GM20000 (cell line): ENCODE measurements at regions not wholly inside any gene's neighbourhood (a gene's known extent, or its start where the extent isn't known, plus 50 kb on each side); places are given as distances from the start of the nearest gene placed in this dataset.
"Not testable (repeated sequence)": the region's sequence is repeated elsewhere in the genome, so short reads cannot be mapped to it uniquely, and the experiment has no call there.

Experiments
- DNase-seq: peaks from one replicate; pipeline ENCODE4 v3.0.0; 2012; ENCODE audit warnings: low spot score
- TF ChIP-seq, protein P1 (sequence below): IDR thresholded peaks from 2 replicates; pipeline ENCODE4 v1.5.1; 2012; ENCODE audit warnings: mild to moderate bottlenecking, control low read depth; ENCODE audit errors: extremely low read depth, missing control alignments

DNA sequence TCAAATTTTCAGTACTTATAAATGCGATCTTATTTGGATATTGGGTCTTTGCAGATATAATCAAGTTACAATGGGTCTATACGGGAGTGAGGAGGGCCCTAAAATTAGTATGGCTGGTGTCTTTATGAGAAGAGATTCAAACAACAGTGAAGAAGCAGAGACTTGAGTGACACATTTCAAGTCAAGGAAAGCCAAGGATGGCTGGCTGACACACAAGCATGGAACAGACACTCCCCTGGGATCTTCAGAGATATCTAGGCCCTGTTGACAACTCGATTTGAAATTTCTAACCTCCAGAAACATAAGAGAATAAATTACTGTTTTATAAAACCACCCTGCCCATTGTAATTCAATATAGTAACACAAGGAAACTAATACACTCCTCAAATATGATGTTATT is 1886.0 kb upstream of the PCDH7 start:
- TF ChIP-seq, protein P1, sequence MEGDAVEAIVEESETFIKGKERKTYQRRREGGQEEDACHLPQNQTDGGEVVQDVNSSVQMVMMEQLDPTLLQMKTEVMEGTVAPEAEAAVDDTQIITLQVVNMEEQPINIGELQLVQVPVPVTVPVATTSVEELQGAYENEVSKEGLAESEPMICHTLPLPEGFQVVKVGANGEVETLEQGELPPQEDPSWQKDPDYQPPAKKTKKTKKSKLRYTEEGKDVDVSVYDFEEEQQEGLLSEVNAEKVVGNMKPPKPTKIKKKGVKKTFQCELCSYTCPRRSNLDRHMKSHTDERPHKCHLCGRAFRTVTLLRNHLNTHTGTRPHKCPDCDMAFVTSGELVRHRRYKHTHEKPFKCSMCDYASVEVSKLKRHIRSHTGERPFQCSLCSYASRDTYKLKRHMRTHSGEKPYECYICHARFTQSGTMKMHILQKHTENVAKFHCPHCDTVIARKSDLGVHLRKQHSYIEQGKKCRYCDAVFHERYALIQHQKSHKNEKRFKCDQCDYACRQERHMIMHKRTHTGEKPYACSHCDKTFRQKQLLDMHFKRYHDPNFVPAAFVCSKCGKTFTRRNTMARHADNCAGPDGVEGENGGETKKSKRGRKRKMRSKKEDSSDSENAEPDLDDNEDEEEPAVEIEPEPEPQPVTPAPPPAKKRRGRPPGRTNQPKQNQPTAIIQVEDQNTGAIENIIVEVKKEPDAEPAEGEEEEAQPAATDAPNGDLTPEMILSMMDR: no peak
- no peak for DNase-seq

DNA sequence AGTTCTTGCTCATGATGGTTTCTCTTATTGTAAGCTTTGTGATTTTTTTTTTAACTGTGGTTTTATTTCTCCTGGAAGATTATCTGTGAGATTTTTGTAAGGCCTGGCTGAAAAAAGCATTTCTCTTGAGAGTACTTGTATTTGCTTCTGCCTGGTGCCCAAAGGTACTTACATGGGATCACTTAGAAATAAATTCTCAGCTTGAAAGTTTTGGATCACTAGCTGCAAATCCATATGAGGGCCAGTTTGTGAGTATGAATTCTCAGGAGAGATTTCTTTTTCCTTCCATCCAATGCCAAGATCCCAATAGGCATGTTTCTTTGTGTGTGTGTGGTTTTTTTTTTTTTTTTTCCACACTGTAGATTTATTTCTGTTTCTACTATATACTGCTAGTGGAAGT is 1884.7 kb upstream of the PCDH7 start:
- DNase-seq: no peak
- TF ChIP-seq, protein P1: no peak

DNA sequence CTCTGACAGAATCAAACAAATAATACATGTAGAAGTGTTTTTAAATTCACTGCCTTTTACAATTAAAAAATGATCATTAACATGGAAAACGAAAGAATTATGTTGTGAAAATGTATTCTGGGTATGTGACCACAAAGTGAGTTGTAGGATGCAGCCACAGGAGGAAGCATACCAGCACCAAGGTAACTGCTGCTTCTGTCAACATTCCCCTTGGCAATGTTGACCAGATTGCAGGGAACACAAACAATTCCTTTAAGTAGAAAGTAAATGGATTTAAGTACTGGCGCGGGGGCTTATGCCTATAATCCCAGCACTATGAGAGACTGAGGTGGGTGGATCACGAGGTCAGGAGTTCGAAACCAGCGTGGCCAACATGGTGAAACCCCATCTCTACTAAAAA is 1877.9 kb upstream of the PCDH7 start:
- no peak for DNase-seq
- TF ChIP-seq, protein P1: no peak

DNA sequence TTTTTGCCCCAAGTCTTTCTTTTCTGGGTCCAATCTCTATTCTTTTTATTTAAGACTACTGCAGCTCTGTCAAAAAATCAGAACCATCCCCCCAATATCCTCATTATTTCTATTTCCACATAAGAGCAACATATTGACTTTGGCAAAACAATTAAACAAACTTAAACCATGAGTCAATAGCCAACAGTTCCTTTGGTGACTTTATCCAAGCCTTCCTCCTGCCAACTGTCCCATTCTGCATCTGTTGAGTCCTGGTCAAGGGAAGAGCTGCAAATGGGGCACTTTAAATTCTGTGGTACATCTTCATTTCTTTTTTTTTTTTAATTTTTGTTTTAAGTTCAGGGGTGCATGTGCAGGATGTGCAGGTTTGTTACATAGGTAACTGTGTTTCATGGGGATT is 1875.0 kb upstream of the PCDH7 start:
- DNase-seq: no peak
- TF ChIP-seq, protein P1: no peak

DNA sequence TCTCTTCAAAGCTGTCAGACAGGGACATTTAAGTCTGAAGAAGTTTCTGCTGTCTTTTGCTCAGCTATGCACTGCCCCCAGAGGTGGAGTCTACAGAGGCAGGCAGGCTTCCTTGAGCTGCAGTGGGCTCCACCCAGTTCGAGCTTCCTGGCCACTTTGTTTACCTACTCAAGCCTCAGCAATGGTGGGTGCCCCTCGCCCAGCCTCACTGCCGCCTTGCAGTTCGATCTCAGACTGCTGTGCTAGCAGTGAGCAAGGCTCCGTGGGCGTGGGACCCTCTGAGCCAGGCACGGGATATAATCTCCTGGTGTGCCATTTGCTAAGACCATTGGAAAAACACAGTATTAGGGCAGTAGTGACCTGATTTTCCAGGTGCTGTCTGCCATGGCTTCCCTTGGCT is 1863.1 kb upstream of the PCDH7 start:
- not testable (repeated sequence) for DNase-seq

DNA sequence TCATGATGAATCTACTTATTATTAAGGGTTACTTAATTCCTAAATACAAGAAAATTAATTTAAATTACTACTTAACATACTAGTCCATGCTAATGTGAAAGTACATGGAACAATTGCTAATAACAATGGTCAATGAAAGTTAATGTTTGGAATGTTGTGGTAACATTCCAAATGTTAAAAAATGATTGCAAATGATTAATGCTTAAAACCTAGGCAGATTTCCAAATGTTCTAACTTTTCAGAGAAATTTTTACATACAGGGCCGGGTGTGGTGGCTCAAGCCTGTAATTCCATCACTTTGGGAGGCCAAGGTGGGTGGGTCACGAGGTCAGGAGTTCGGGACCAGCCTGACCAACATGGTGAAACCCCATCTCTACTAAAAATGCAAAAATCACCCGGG is 1851.3 kb upstream of the PCDH7 start:
- TF ChIP-seq, protein P1: no peak
- DNase-seq: no peak

DNA sequence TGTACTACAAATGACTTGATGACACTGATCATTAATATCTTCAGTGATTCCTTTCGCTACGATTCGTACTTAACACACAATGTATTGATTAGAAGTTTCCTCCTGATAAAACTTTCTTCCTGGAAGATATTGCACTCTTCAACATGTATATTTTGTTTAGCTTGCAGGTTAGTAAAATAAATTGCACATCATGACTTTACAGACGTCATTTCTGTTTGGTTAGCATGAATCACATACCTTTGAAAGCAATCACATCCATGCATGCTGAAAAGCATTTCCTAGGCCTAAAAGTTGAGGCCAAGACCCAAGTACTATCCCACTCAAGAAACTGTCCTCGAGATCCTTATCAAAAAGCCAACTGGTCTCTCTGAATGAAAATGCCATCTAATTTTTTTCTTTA is 1841.0 kb upstream of the PCDH7 start:
- no peak for DNase-seq
- TF ChIP-seq, protein P1: no peak

DNA sequence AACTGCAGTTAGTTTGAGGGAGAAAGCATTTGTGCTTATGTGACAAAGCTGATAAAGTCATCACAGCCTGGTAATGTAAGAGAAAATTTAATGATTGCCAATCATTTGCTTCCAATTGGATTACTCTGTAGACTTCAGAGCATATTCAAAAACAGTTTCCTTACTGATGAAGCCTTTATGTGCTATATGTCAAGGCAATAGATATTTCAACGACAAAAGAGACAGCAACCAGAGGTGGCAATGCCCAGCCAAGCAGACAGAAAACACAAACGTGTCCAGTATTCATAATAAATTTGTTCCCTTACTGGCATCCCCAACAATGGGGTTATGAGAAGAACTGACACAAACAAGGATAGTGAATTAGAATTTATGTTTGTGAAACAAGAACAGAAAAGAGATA is 1840.3 kb upstream of the PCDH7 start:
- no peak for DNase-seq
- TF ChIP-seq, protein P1: no peak
